ENCODE measurements at regions not wholly inside any gene's neighbourhood (a gene's known extent, or its start where the extent isn't known, plus 50 kb on each side); places are given as distances from the start of the nearest gene placed in this dataset.
"Not testable (repeated sequence)": the region's sequence is repeated elsewhere in the genome, so short reads cannot be mapped to it uniquely, and the experiment has no call there.

DNA sequence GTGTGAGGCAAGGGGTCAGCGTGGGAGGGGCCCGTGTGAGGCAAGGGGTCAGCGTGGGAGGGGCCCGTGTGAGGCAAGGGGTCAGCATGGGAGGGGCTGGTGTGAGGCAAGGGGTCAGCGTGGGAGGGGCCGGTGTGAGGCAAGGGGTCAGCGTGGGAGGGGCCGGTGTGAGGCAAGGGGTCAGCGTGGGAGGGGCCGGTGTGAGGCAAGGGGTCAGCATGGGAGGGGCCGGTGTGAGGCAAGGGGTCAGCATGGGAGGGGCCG lies 119.2 kb downstream of the SEPTIN14 start:
- intact Hi-C loops (cut with micrococcal nuclease); H3K36me3 Mint-ChIP-seq (ENCODE audit: insufficient read depth, unreplicated experiment); BruUV-seq (replicated peaks); H3K27ac Mint-ChIP-seq (ENCODE audit: low read depth, unreplicated experiment); POLR2A ChIA-PET; DNase-seq (ENCODE audit: unreplicated experiment); CTCF ChIA-PET; H3K9me3 Mint-ChIP-seq (ENCODE audit: unreplicated experiment); H3K4me3 Mint-ChIP-seq (ENCODE audit: unreplicated experiment); H3K4me1 Mint-ChIP-seq (ENCODE audit: insufficient read depth, unreplicated experiment); H3K27me3 Mint-ChIP-seq (ENCODE audit: insufficient read depth, unreplicated experiment): not testable (repeated sequence)

DNA sequence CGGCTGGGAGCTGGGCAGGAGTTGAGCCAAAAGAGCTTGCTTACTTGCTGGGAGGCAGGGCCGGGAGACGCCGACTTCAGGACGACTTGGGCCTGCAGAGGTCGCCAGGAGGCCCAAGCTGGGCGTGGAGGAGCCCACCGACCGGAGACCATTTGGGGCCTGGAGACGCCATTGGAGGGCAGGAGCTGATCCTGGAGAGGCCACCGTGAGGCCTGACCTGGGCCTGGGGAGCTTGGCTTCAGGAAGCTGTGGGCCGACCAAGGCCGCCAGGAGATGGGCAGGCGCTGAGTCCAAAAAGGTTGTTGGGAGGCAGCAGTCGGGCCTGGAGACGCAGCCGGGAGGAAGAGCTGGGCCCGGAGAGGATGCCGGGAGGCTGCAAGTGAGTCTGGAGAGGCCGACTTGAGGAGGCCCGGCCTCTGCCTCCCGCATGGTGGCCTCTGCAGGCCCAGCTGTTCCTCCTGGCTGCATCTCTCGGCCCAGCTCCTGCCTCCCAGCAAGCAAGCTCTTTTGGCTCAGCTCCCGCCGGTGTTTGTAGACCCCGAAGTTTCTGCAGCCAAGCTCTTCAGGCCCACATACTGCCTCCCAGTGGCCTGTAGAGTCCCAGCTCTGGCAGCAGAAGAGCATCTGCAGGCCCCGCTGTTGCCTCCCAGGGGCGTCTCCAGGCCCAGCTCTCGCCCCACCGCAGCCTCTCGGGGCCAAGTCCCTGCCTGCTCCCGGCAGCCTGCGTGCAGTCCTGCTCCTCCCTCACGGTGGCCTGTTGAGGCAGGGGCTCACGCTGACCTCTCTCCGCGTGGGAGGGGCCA lies 119.7 kb downstream of the SEPTIN14 start:
- BruUV-seq (replicated peaks); POLR2A ChIA-PET; H3K27ac Mint-ChIP-seq (ENCODE audit: low read depth, unreplicated experiment): not testable (repeated sequence)

DNA sequence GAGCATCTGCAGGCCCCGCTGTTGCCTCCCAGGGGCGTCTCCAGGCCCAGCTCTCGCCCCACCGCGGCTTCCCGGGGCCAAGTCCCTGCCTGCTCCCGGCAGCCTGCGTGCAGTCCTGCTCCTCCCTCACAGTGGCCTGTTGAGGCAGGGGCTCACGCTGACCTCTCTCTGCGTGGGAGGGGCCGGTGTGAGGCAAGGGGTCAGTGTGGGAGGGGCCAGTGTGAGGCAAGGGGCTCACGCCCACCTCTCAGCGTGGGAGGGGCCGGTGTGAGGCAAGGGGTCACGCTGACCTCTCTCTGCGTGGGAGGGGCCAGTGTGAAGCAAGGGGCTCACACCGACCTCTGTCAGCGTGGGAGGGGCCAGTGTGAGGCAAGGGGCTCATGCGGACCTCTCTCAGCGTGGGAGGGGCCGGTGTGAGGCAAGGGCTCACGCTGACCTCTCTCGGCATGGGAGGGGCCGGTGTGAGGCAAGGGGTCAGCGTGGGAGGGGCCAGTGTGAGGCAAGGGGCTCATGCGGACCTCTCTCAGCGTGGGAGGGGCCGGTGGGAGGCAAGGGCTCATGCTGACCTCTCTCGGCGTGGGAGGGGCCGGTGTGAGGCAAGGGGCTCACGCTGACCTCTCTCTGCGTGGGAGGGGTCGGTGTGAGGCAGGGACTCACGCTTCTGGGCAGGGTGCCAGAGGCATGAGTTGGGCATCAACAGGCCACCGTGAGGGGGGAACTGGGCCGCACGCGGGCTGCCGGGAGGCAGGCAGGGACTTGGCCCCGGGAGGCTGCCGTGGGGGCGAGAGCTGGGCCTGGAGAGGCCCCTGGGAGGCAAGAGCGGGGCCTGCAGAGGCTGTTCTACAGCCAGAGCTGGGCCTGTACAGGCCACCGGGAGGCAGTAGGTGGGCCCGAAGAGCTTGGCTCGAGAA lies 120.6 kb downstream of the SEPTIN14 start:
- H3K4me3 Mint-ChIP-seq (ENCODE audit: unreplicated experiment); H3K27me3 Mint-ChIP-seq (ENCODE audit: insufficient read depth, unreplicated experiment); H3K9me3 Mint-ChIP-seq (ENCODE audit: unreplicated experiment); BruUV-seq (replicated peaks); H3K4me1 Mint-ChIP-seq (ENCODE audit: insufficient read depth, unreplicated experiment); POLR2A ChIA-PET; H3K36me3 Mint-ChIP-seq (ENCODE audit: insufficient read depth, unreplicated experiment); H3K27ac Mint-ChIP-seq (ENCODE audit: low read depth, unreplicated experiment); intact Hi-C loops (cut with micrococcal nuclease): not testable (repeated sequence)
- CTCF ChIA-PET, result interaction anchor here (0.7 to 1.5 kb wide), 3 partner anchors 131 to 223 kb away, joined by 3 to 4 read pairs (median 3); no protein-coding TSS in a partner anchor
- peak; percentile 24 for DNase-seq (ENCODE audit: unreplicated experiment)

More for the DNA sequence above, 119.7 kb downstream of the SEPTIN14 start:
- H3K36me3 Mint-ChIP-seq (ENCODE audit: insufficient read depth, unreplicated experiment); H3K4me1 Mint-ChIP-seq (ENCODE audit: insufficient read depth, unreplicated experiment); intact Hi-C loops (cut with micrococcal nuclease); H3K27me3 Mint-ChIP-seq (ENCODE audit: insufficient read depth, unreplicated experiment); DNase-seq (ENCODE audit: unreplicated experiment); H3K4me3 Mint-ChIP-seq (ENCODE audit: unreplicated experiment); H3K9me3 Mint-ChIP-seq (ENCODE audit: unreplicated experiment): not testable (repeated sequence)
- CTCF ChIA-PET, result interaction anchor here (0.7 to 1.0 kb wide), 2 partner anchors 130 to 222 kb away, joined by 3 to 4 read pairs; no protein-coding TSS in a partner anchor

DNA sequence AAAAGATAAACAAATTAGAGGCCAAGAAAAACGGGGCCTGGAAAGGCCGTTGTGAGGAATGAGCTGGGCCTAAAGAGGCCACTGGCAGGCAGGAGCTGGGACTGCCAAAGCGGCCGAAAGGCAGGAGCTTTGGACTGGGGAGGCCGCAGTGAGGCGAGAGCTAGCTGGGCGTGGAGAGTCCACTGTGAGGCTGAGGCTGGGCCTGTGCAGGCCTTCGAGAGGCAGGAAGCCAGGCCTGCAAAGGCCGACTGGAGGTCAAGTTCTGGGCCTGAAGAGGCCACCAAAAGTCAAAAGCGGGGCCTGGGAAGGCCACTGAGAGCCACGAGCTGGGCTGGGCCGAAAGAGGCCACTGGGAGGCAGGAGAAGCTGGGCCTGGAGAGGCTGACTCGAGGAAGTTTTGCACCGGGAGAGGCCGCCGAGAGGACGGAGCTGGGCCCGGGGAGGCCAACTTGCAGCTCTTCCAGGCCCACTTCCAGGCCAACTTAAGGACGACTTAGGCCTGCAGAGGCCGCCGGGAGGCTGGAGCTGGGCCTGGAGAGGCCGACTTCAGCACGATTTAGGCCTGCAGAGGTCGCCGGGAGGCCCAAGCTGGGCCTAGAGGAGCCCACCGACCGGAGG lies 121.8 kb downstream of the SEPTIN14 start:
- BruUV-seq (replicated peaks); POLR2A ChIA-PET; H3K9me3 Mint-ChIP-seq (ENCODE audit: unreplicated experiment); H3K4me3 Mint-ChIP-seq (ENCODE audit: unreplicated experiment); H3K27ac Mint-ChIP-seq (ENCODE audit: low read depth, unreplicated experiment); intact Hi-C loops (cut with micrococcal nuclease); H3K36me3 Mint-ChIP-seq (ENCODE audit: insufficient read depth, unreplicated experiment); DNase-seq (ENCODE audit: unreplicated experiment); H3K27me3 Mint-ChIP-seq (ENCODE audit: insufficient read depth, unreplicated experiment); H3K4me1 Mint-ChIP-seq (ENCODE audit: insufficient read depth, unreplicated experiment): not testable (repeated sequence)
- CTCF ChIA-PET, result interaction anchor here (0.6 to 1.5 kb wide), 6 partner anchors 41 to 337 kb away, joined by 3 to 7 read pairs (median 3); no protein-coding TSS in a partner anchor

DNA sequence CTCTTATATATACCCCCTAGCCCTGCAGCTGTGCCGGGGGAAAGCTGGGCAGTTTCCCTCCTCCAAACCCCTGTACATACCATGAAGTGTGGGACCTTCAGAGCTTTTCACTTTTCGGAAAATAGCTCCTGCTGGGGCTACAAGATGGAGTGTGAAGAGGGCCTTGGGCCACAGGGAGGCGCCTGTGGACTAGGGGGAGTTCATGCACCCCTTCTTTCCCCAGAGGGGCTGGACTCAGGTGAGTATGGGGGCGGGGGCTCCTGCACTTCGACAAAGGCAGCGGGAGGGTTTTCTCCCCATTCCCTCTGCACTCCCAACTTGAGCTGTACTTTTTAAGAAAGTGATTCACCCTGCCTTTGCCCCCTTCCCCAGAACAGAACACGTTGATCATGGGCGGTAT lies 122.5 kb downstream of the SEPTIN14 start:
- H3K4me3 Mint-ChIP-seq (ENCODE audit: unreplicated experiment); H3K36me3 Mint-ChIP-seq (ENCODE audit: insufficient read depth, unreplicated experiment); BruUV-seq (replicated peaks); DNase-seq (ENCODE audit: unreplicated experiment); intact Hi-C loops (cut with micrococcal nuclease); H3K9me3 Mint-ChIP-seq (ENCODE audit: unreplicated experiment); CTCF ChIA-PET; H3K27me3 Mint-ChIP-seq (ENCODE audit: insufficient read depth, unreplicated experiment); H3K4me1 Mint-ChIP-seq (ENCODE audit: insufficient read depth, unreplicated experiment); H3K27ac Mint-ChIP-seq (ENCODE audit: low read depth, unreplicated experiment); POLR2A ChIA-PET: not testable (repeated sequence)

DNA sequence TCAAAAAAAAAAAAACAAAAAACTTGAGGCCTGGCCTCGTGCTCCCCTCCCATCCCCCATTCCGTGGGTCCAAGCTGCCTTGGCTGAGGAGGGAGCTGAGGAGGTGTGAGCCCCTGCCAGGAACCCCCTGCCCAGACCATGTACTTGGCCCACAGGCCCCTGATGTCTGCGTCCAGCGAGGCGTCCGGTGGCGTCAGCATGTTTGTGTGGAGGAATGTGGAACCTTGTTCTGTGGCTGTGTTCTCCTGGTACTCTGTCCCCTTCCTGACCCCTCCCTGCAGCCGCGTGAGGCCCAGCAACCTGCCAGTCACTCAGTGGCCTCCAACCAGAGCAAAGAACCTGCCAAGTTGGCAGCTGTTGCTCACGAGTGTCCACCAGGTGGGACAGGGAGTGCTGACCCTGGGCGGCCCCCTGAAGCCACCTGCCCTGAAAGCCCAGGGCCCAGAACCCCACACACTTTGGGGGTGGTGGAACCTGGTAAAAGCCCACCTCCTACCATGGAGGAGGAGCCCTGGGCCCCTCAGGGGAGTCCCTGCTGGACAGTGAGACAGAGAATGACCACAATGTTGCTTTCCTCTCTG lies 125.8 kb downstream of the SEPTIN14 start:
- H3K27me3 Mint-ChIP-seq (ENCODE audit: insufficient read depth, unreplicated experiment); H3K27ac Mint-ChIP-seq (ENCODE audit: low read depth, unreplicated experiment); H3K36me3 Mint-ChIP-seq (ENCODE audit: insufficient read depth, unreplicated experiment); BruUV-seq (replicated peaks); CTCF ChIA-PET; H3K4me1 Mint-ChIP-seq (ENCODE audit: insufficient read depth, unreplicated experiment); POLR2A ChIA-PET; DNase-seq (ENCODE audit: unreplicated experiment); H3K9me3 Mint-ChIP-seq (ENCODE audit: unreplicated experiment); intact Hi-C loops (cut with micrococcal nuclease); H3K4me3 Mint-ChIP-seq (ENCODE audit: unreplicated experiment): not testable (repeated sequence)

Data from MCF 10A (cell line).